K562 (cell line): ENCODE measurements at regions not wholly inside any gene's neighbourhood (a gene's known extent, or its start where the extent isn't known, plus 50 kb on each side); places are given as distances from the start of the nearest gene placed in this dataset.

Experiments used
- ATAC-seq: fragments of 200-7000 bp; cut with Tn5 transposase; 3 replicates; pipeline ENCODE4 v1.9.1; 2020; ENCODE audit warnings: moderate library complexity
- BruUV-seq: library from RNA; stranded (reverse); fragments of 400-500 nt; replicated peaks from 2 replicates; lab custom pipeline; 2021; lab: Mats Ljungman, UMichigan
- CTCF ChIA-PET: fragments of 300-600 bp; formaldehyde crosslinking; extraction: SDS; loops from one replicate; lab custom pipeline; 2021; ENCODE audit warnings: low intra/inter-chr PET ratio; lab: Yijun Ruan, JAX
- POLR2A ChIA-PET: fragments of 300-600, 350-650 bp; sonication (Branson Sonifier 250); formaldehyde crosslinking; extraction: SDS; loops from one replicate; lab custom pipeline; 2021; ENCODE audit warnings: antibody characterized with exemption, inconsistent platforms; lab: Yijun Ruan, JAX
- DNase-seq, 4 experiments: peaks; one replicate each; pipeline versions ENCODE4 v3.0.0 to v3.0.0-alpha.2; 2011 to 2018; ENCODE audit warnings: low spot score in 3 of 4, mixed read lengths in 3 of 4; ENCODE audit errors: extremely low read depth in 1 of 4
- FAIRE-seq: peaks from 2 replicates; lab custom pipeline; 2011; peaks lifted over from hg19 to GRCh38; lab: Jason Lieb, UNC
- H2AFZ ChIP-seq: 2 replicates; pipeline ENCODE4 v1.6.0; 2011; ENCODE audit warnings: low read depth, low read length, control low read depth, inconsistent platforms
- H3K27ac ChIP-seq: fragments of 200-600 bp; 3 replicates; pipeline ENCODE4 v1.8.0; 2011; ENCODE audit warnings: low read depth, mild to moderate bottlenecking, control low read depth, inconsistent platforms, low read length, moderate library complexity, mixed read lengths; ENCODE audit errors: extremely low read depth
- H3K27me3 ChIP-seq, 2 experiments: fragments of 300-600 bp in 1 of 2; 2 replicates in 1 of 2; 3 replicates in 1 of 2; pipeline versions ENCODE4 v1.6.0 to v1.8.0; 2011; ENCODE audit warnings: inconsistent platforms in 2 of 2, low read length in 2 of 2, mild to moderate bottlenecking in 1 of 2, mixed read lengths in 1 of 2, moderate library complexity in 1 of 2; ENCODE audit not compliant: control insufficient read depth in 2 of 2, insufficient read depth in 2 of 2
- H3K36me3 ChIP-seq: fragments of 300-600 bp; 3 replicates; pipeline ENCODE4 v1.8.0; 2011; ENCODE audit warnings: mild to moderate bottlenecking, low read length, inconsistent platforms; ENCODE audit not compliant: control insufficient read depth, insufficient read depth
- H3K4me1 ChIP-seq, 2 experiments: fragments of 200-600 bp in 1 of 2; replicated peaks in 1 of 2; 2 replicates in 1 of 2; 3 replicates in 1 of 2; pipeline versions ENCODE4 v1.5.1 to v1.8.0; 2011; ENCODE audit warnings: inconsistent platforms in 2 of 2, low read length in 2 of 2, mild to moderate bottlenecking in 1 of 2, mixed read lengths in 1 of 2, moderate library complexity in 1 of 2; ENCODE audit not compliant: control insufficient read depth in 2 of 2, insufficient read depth in 2 of 2
- H3K4me2 ChIP-seq: 2 replicates; pipeline ENCODE4 v1.6.1; 2011; ENCODE audit warnings: low read length, control low read depth, inconsistent platforms, mixed read lengths; ENCODE audit not compliant: insufficient read depth
- H3K4me3 ChIP-seq: fragments of 200-600 bp; sonication (generic), shearing (Covaris generic); 2 replicates; pipeline ENCODE4 v1.5.1; 2016; ENCODE audit warnings: control low read depth, inconsistent platforms
- H3K79me2 ChIP-seq: fragments of 200-600 bp; 3 replicates; pipeline ENCODE4 v1.8.0; 2011; ENCODE audit warnings: low read length, inconsistent platforms; ENCODE audit not compliant: control insufficient read depth, insufficient read depth
- H3K9ac ChIP-seq, 2 experiments: 2 replicates each; pipeline versions ENCODE4 v1.6.0 to v1.6.1; 2011; ENCODE audit warnings: low read depth in 2 of 2, low read length in 2 of 2, control low read depth in 1 of 2, inconsistent platforms in 1 of 2, mild to moderate bottlenecking in 1 of 2, mixed read lengths in 1 of 2; ENCODE audit not compliant: insufficient read depth in 1 of 2
- H3K9me1 ChIP-seq: one replicate; pipeline ENCODE4 v1.6.0; 2011; ENCODE audit warnings: inconsistent platforms, mild to moderate bottlenecking, low read length, moderate library complexity; ENCODE audit not compliant: control insufficient read depth, insufficient read depth
- H3K9me3 ChIP-seq: replicated peaks from 2 replicates; pipeline ENCODE4 v1.5.1; 2011; ENCODE audit warnings: low read depth, low read length, inconsistent platforms; ENCODE audit not compliant: control insufficient read depth, insufficient read depth
- H4K20me1 ChIP-seq: replicated peaks from 2 replicates; pipeline ENCODE4 v1.6.1; 2011; ENCODE audit warnings: low read length, inconsistent platforms, mixed read lengths; ENCODE audit not compliant: control insufficient read depth, insufficient read depth
- ARID1B ChIP-seq: fragments of 450-650 bp; IDR thresholded peaks from 2 replicates; pipeline ENCODE4 v1.6.1; 2016; ENCODE audit warnings: antibody characterized with exemption, mild to moderate bottlenecking, inconsistent platforms
- ATF1 ChIP-seq, 2 experiments: fragments of 450-650 bp in 1 of 2; IDR thresholded peaks; 2 replicates each; pipeline ENCODE4 v1.6.1; 2016; ENCODE audit warnings: missing compliant biosample characterization in 1 of 2, missing genetic modification characterization in 1 of 2
- DPF2 ChIP-seq: fragments of 450-650 bp; IDR thresholded peaks from 2 replicates; pipeline ENCODE4 v1.6.1; 2016
- FOSL1 ChIP-seq: fragments of 200-800 bp; sonication (Bioruptor generic); conservative IDR thresholded peaks from 2 replicates; pipeline ENCODE4 v1.6.1; 2016; ENCODE audit warnings: missing genetic modification characterization, missing compliant biosample characterization
- HCFC1 ChIP-seq: IDR thresholded peaks from 2 replicates; pipeline ENCODE4 v1.6.1; 2012; ENCODE audit warnings: low read depth, low read length, improper control_type of control experiment
- KAT7 ChIP-seq: sonication (generic); formaldehyde crosslinking; IDR thresholded peaks from 2 replicates; pipeline ENCODE4 v1.8.0; 2022; ENCODE audit warnings: missing genetic modification reagents, mild to moderate bottlenecking, borderline replicate concordance
- WGBS: fragments of 100-300 bp; shearing (Covaris generic); methylation state at CpG from one replicate; pipeline ENCODE4 v1.1.6; 2016; ENCODE audit warnings: low coverage, mixed read lengths; ENCODE audit not compliant: insufficient coverage; ENCODE audit errors: missing lambda C conversion rate; 5-methylcytosine and 5-hydroxymethylcytosine counted together
- in situ Hi-C: fragments of 300-500 bp; cut with MboI; formaldehyde crosslinking; loops from 4 replicates; pipeline ENCODE4 v1.15.0; 2018; ENCODE audit warnings: inconsistent platforms, mixed read lengths
- intact Hi-C: fragments of 100-400 bp; cut with micrococcal nuclease; formaldehyde crosslinking; loops from 2 replicates; pipeline ENCODE4 v1.14.2; 2022
- TF ChIP-seq, protein P1 (sequence below): sonication (generic); IDR thresholded peaks from 2 replicates; pipeline ENCODE4 v1.6.1; 2016

DNA sequence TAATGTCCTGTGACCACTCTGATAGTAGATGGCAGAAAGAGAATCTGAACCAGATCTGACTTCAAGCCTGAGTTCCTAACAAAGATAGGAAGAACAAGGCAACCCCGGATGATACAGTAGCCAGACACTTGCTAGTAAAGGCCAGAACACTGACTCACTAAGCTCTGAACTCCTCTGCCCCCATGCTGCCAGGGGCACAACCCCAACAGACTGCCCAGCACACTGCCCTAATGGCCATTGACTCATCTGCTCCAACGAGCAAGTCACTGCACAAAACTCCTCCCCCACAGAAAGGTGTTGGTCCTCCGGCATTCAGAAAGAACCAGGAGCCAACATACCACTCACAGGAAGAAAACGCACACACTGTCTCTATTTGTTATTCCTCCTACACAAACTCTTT lies 179.6 kb upstream of the NUDT4 start:
- no peak overlapping the region for H2AFZ ChIP-seq
- H3K9me3 ChIP-seq, result peaks cover 3% of the 10 kb centered on the region
- POLR2A ChIA-PET, result interaction anchor here (1.1 kb wide), 1 partner anchor 17 kb away, joined by 4 read pairs; no protein-coding TSS in a partner anchor
- H3K79me2 ChIP-seq, result no peaks in the 10 kb centered on the region
- FAIRE-seq (no peak), ATAC-seq (no peak), DNase-seq (no peak)
- H4K20me1 ChIP-seq, result no peaks in the 10 kb centered on the region
- H3K4me3 ChIP-seq, result no peak overlapping the region
- H3K4me1 ChIP-seq, result peaks cover 0 to 13% of the 10 kb centered on the region in 2 experiments; a peak in 3 of 5 replicates
- BruUV-seq, result no TSS peak
- in situ Hi-C loops (no loop called here), intact Hi-C loops (no loop called here)
- H3K27ac ChIP-seq, result no peak overlapping the region
- CTCF ChIA-PET, result no interaction called here
- H3K9ac ChIP-seq, result no peak overlapping the region
- H3K9me1 ChIP-seq, result no peaks in the 10 kb centered on the region
- H3K4me2 ChIP-seq, result no peak overlapping the region
- H3K36me3 ChIP-seq, result no peaks in the 10 kb centered on the region
- 14% methylated on average over 4 of the region's 4 CpGs for WGBS
- peaks cover 0 to 4% of the 10 kb centered on the region in 2 experiments; a peak in 1 of 5 replicates for H3K27me3 ChIP-seq
- TF ChIP-seq ATF1 (CRISPR knock-in tag; IDR thresholded peaks at IDR 0.05) (no peak), ATF1 (tag; IDR thresholded peaks at IDR 0.05) (no peak), FOSL1 (tag) (peak; percentile 29; the same call in 1 of the 2 replicates)

DNA sequence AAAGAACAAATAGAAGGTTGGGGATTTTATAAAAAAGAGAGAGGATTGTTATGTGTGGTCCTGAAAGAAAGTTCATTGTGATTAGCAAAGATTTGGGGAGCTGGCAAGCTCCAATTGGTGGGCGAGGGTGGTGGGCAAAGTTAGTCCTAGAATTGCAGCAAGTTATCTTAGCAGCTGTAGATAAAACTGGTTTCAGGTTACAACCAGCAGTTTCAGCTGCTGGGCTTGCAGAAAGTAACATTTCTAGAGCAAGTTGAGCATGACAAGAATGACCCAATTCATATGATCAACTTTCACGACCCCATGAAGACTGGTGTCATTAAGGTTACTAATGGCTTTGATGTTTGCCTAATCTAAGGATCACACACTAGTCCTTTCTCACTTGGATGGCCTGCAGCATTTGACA lies 177.9 kb upstream of the NUDT4 start:
- Histone ChIP-seq H2AFZ (no peak overlapping the region), H3K4me1 (peaks cover 0 to 13% of the 10 kb centered on the region in 2 experiments; a peak in 3 of 5 replicates), H3K36me3 (no peaks in the 10 kb centered on the region), H4K20me1 (no peaks in the 10 kb centered on the region), H3K79me2 (no peaks in the 10 kb centered on the region), H3K9me1 (no peaks in the 10 kb centered on the region), H3K9me3 (no peaks in the 10 kb centered on the region), H3K4me2 (peak overlapping the region; percentile 34), H3K4me3 (no peak overlapping the region), H3K27ac (no peak overlapping the region), H3K27me3 (peaks cover 0 to 4% of the 10 kb centered on the region in 2 experiments; a peak in 1 of 5 replicates), H3K9ac (no peak overlapping the region)
- intact Hi-C loops, result no loop called here
- ATAC-seq (peak; percentile 42; the same call in 1 of the 3 replicates), DNase-seq (peak in 1 of 4 experiments; percentile 12), FAIRE-seq (no peak)
- BruUV-seq, result no TSS peak
- ChIA-PET POLR2A (no interaction called here), CTCF (no interaction called here)
- in situ Hi-C loops, result no loop called here
- whole genome bisulfite sequencing, result 0% methylated on average over 2 of the region's 2 CpGs
- TF ChIP-seq, protein P1, sequence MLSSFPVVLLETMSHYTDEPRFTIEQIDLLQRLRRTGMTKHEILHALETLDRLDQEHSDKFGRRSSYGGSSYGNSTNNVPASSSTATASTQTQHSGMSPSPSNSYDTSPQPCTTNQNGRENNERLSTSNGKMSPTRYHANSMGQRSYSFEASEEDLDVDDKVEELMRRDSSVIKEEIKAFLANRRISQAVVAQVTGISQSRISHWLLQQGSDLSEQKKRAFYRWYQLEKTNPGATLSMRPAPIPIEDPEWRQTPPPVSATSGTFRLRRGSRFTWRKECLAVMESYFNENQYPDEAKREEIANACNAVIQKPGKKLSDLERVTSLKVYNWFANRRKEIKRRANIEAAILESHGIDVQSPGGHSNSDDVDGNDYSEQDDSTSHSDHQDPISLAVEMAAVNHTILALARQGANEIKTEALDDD, result peak; percentile 84
- 0 out of 2 replicates have a peak, but pooled peaks have one; percentile 34 for TF ChIP-seq KAT7 (CRISPR knock-in tag)
- TF ChIP-seq ARID1B, result peak; percentile 33; the same call in 1 of the 2 replicates
- TF ChIP-seq DPF2, result 0 out of 2 replicates have a peak, but pooled peaks have one; percentile 34
- TF ChIP-seq HCFC1, result no peak
